A673 (cell line): ENCODE measurements at regions not wholly inside any gene's neighbourhood (a gene's known extent, or its start where the extent isn't known, plus 50 kb on each side); places are given as distances from the start of the nearest gene placed in this dataset.

Experiments used
- BruUV-seq: library from RNA; stranded (reverse); fragments of 400-500 nt; replicated peaks from 2 replicates; lab custom pipeline; 2021; lab: Mats Ljungman, UMichigan
- CTCF ChIA-PET: fragments of 300-600 bp; sonication (Branson Sonifier 250); formaldehyde crosslinking; loops from one replicate; lab custom pipeline; 2022; ENCODE audit warnings: antibody characterized with exemption; lab: Charles Lee
- POLR2A ChIA-PET: fragments of 300-600 bp; sonication (Branson Sonifier 250); formaldehyde crosslinking; loops from one replicate; lab custom pipeline; 2022; ENCODE audit warnings: antibody characterized with exemption; ENCODE audit not compliant: low non-redundant PET; lab: Charles Lee
- DNase-seq: peaks from one replicate; pipeline ENCODE4 v3.0.0-alpha.2; 2015; ENCODE audit warnings: low spot score
- H3K27ac ChIP-seq: fragments of 200-600 bp; sonication (generic); 2 replicates; pipeline ENCODE4 v1.5.1; 2016; ENCODE audit warnings: mixed run types, low read depth, mild to moderate bottlenecking, mixed read lengths, antibody characterized with exemption, low read length; ENCODE audit not compliant: poor library complexity, severe bottlenecking
- H3K27me3 ChIP-seq: fragments of 200-600 bp; sonication (generic); replicated peaks from 2 replicates; pipeline ENCODE4 v1.6.1; 2017; ENCODE audit warnings: mixed run types, low read depth, mild to moderate bottlenecking, mixed read lengths, antibody characterized with exemption, low read length; ENCODE audit not compliant: insufficient read depth, poor library complexity
- H3K36me3 ChIP-seq: fragments of 200-600 bp; sonication (generic); 2 replicates; pipeline ENCODE4 v1.6.1; 2016; ENCODE audit warnings: mixed run types, mild to moderate bottlenecking, mixed read lengths, antibody characterized with exemption, low read length; ENCODE audit not compliant: insufficient read depth, poor library complexity, severe bottlenecking
- H3K4me1 ChIP-seq: fragments of 200-600 bp; sonication (generic); 2 replicates; pipeline ENCODE4 v1.6.1; 2017; ENCODE audit warnings: mixed run types, mild to moderate bottlenecking, mixed read lengths, antibody characterized with exemption, low read length; ENCODE audit not compliant: insufficient read depth, poor library complexity, severe bottlenecking
- H3K4me3 ChIP-seq: fragments of 200-600 bp; sonication (generic); 2 replicates; pipeline ENCODE4 v1.5.1; 2016; ENCODE audit warnings: low read depth, mixed run types, mild to moderate bottlenecking, mixed read lengths, low read length; ENCODE audit not compliant: poor library complexity, severe bottlenecking
- H3K9me3 ChIP-seq: fragments of 200-600 bp; sonication (generic); 2 replicates; pipeline ENCODE4 v1.6.1; 2016; ENCODE audit warnings: mixed run types, low read depth, mild to moderate bottlenecking, mixed read lengths, antibody characterized with exemption, low read length; ENCODE audit not compliant: poor library complexity, severe bottlenecking
- EZH2 ChIP-seq: fragments of 200-600 bp; sonication (generic); IDR thresholded peaks from 2 replicates; pipeline ENCODE4 v1.6.1; 2017; ENCODE audit warnings: borderline replicate concordance, low read depth, mild to moderate bottlenecking, mixed read lengths, antibody characterized with exemption, low read length; ENCODE audit not compliant: poor library complexity, severe bottlenecking
- intact Hi-C: fragments of 100-400 bp; cut with micrococcal nuclease; formaldehyde crosslinking; loops from one replicate; pipeline ENCODE4 v1.10.0; 2022; ENCODE audit not compliant: unreplicated experiment
- TF ChIP-seq, protein P1 (sequence below): fragments of 300-800, 200-600 bp; sonication (generic); conservative IDR thresholded peaks from 2 replicates; pipeline ENCODE4 v1.5.1; 2017; ENCODE audit warnings: low read depth, mild to moderate bottlenecking, antibody characterized with exemption, low read length, moderate library complexity, mixed read lengths

DNA sequence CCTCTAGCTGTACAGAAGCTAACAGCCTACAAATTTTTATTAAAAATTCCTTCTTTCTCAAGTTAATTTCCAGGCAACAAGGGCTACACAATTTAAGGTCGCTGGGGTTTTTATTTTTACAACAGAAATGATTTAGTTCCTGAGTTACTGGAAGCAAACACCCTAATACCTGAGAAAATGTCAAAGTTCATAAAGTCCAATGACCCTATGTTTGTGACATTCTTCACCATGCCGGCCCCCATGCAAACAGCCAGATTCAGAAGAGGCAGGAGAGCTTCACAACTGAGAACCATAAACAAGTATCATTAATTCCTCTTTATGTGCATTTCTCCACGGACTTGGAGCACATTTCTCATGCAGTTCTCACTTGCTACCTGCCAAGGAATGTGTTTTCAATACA lies 236.2 kb upstream of the EGLN3 start:
- H3K4me1 ChIP-seq = no peaks in the 10 kb centered on the region
- intact Hi-C loops = no loop called here
- no peak for DNase-seq

DNA sequence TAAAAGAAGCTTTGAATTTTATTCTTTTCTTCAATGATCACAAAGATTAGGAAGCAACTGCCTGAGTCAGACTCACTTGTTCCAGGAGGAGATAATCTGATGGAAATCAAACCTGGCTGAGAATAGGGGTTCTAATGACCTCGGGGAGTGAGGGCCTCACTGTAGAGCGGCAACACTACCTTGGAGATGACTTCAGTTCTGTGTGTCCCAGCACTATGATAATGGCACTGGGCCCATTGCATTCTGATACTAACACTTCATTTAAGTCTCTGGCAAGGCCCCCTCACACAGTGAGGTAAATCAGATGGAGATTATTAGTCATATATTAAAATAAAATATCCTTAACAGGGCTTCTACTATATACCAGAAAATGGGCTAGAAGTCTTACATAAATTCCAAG lies 233.3 kb upstream of the EGLN3 start:
- H3K9me3 ChIP-seq = no peaks in the 10 kb centered on the region
- no peak for TF ChIP-seq EZH2
- TF ChIP-seq, protein P1, sequence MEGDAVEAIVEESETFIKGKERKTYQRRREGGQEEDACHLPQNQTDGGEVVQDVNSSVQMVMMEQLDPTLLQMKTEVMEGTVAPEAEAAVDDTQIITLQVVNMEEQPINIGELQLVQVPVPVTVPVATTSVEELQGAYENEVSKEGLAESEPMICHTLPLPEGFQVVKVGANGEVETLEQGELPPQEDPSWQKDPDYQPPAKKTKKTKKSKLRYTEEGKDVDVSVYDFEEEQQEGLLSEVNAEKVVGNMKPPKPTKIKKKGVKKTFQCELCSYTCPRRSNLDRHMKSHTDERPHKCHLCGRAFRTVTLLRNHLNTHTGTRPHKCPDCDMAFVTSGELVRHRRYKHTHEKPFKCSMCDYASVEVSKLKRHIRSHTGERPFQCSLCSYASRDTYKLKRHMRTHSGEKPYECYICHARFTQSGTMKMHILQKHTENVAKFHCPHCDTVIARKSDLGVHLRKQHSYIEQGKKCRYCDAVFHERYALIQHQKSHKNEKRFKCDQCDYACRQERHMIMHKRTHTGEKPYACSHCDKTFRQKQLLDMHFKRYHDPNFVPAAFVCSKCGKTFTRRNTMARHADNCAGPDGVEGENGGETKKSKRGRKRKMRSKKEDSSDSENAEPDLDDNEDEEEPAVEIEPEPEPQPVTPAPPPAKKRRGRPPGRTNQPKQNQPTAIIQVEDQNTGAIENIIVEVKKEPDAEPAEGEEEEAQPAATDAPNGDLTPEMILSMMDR = no peak
- no peak for DNase-seq
- no TSS peak for BruUV-seq
- H3K27ac ChIP-seq = no peak overlapping the region
- intact Hi-C loops = no loop called here
- ChIA-PET CTCF (no interaction called here), POLR2A (no interaction called here)
- H3K27me3 ChIP-seq = no peaks in the 10 kb centered on the region
- H3K4me3 ChIP-seq = no peak overlapping the region
- no peaks in the 10 kb centered on the region for H3K4me1 ChIP-seq
- no peaks in the 10 kb centered on the region for H3K36me3 ChIP-seq

More for the DNA sequence above, 236.2 kb upstream of the EGLN3 start:
- CTCF ChIA-PET = no interaction called here
- no peak for TF ChIP-seq EZH2
- TF ChIP-seq, protein P1 = no peak
- Histone ChIP-seq H3K9me3 (no peaks in the 10 kb centered on the region), H3K4me3 (no peak overlapping the region), H3K27me3 (no peaks in the 10 kb centered on the region), H3K36me3 (no peaks in the 10 kb centered on the region), H3K27ac (no peak overlapping the region)
- no TSS peak for BruUV-seq
- POLR2A ChIA-PET = no interaction called here

DNA sequence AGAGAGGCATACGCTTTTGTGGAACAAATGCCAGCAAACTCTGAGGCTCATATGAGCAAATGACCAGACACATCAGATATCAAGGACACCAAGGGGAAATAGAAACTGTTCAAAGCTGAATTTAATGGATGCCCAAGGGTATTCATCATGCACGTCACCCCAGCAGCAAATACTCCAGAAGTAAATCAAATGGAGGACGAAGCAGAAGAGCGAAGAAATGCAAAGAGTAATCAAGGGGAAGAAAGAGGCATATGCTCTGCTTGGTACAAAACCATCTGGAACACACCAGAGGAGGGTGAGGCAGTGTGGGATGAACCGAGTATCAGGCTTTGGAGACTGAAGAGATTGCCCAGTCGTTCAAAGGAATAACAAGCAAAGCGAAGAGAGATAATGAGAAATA lies 232.6 kb upstream of the EGLN3 start:
- Histone ChIP-seq H3K27ac (no peak overlapping the region), H3K4me1 (no peaks in the 10 kb centered on the region), H3K4me3 (no peak overlapping the region), H3K27me3 (no peaks in the 10 kb centered on the region), H3K9me3 (no peaks in the 10 kb centered on the region), H3K36me3 (no peaks in the 10 kb centered on the region)
- DNase-seq = no peak
- CTCF ChIA-PET = no interaction called here
- no TSS peak for BruUV-seq
- intact Hi-C loops = no loop called here
- POLR2A ChIA-PET = no interaction called here
- TF ChIP-seq EZH2 = no peak
- TF ChIP-seq, protein P1 = no peak

DNA sequence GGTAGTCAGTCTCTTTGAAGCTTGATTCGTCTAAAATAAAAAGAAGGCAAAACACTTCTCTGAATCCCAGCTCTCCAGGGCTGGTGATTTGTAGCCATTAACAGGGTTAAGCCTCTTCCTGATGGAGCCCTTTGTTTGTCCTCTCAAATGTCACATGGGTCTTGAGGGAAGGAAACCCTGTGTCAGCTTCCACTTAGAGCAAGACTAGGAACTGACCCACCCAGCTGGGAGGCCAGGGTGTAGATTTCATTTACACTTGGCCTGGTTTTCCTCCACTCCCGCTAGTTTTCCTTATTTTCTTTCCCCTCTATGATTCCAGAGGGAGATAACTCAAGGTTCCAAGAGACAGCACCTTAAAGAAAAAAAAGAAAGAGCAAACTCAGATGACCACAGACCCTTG lies 230.5 kb upstream of the EGLN3 start:
- intact Hi-C loops = no loop called here
- no peak overlapping the region for H3K27ac ChIP-seq
- no peak for TF ChIP-seq EZH2
- TF ChIP-seq, protein P1 = no peak
- H3K9me3 ChIP-seq = no peaks in the 10 kb centered on the region
- ChIA-PET POLR2A (no interaction called here), CTCF (no interaction called here)
- no peaks in the 10 kb centered on the region for H3K4me1 ChIP-seq
- H3K4me3 ChIP-seq = no peak overlapping the region
- BruUV-seq = no TSS peak
- no peak for DNase-seq
- H3K36me3 ChIP-seq = no peaks in the 10 kb centered on the region
- H3K27me3 ChIP-seq = no peaks in the 10 kb centered on the region
